GM10248 (cell line): ENCODE measurements at regions not wholly inside any gene's neighbourhood (a gene's known extent, or its start where the extent isn't known, plus 50 kb on each side); places are given as distances from the start of the nearest gene placed in this dataset.

Experiments
- CTCF ChIA-PET: fragments of 300-600 bp; sonication (Branson Sonifier 250); formaldehyde crosslinking; extraction: SDS; loops from one replicate; lab custom pipeline; 2021; ENCODE audit warnings: antibody characterized with exemption; lab: Yijun Ruan, JAX
- POLR2A ChIA-PET: fragments of 350-650 bp; sonication (Branson Sonifier 250); formaldehyde crosslinking; extraction: SDS; loops from one replicate; lab custom pipeline; 2020; ENCODE audit warnings: antibody characterized with exemption; lab: Yijun Ruan, JAX
- DNase-seq: peaks from one replicate; pipeline ENCODE4 v3.0.0; 2012; ENCODE audit errors: extremely low spot score
- CTCF ChIP-seq: IDR thresholded peaks from 2 replicates; pipeline ENCODE4 v1.5.1; 2012; ENCODE audit warnings: mild to moderate bottlenecking, low read depth; ENCODE audit errors: extremely low read depth, missing control alignments, control extremely low read depth

DNA sequence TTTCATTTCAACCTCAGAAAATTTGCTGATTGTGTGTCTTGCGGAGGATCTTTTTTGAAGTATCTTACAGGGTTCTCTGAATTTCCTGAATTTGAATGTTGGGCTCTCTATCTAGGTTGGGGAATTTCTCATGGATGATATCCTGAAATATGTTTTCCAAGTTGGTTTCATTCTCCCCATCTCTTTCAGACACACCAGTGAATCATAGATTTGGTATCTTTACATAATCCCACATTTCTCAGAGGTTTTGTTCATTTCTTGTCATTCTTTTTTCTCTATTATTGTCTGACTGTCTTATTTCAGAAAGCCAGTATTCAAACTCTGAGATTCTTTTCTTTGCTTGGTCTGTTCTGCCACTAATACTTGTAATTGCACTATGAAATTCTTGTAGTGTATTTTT is 456.9 kb downstream of the PRELID2 start:
- DNase-seq = no peak
- no peak for TF ChIP-seq CTCF
- CTCF ChIA-PET = no interaction called here
- POLR2A ChIA-PET = no interaction called here

DNA sequence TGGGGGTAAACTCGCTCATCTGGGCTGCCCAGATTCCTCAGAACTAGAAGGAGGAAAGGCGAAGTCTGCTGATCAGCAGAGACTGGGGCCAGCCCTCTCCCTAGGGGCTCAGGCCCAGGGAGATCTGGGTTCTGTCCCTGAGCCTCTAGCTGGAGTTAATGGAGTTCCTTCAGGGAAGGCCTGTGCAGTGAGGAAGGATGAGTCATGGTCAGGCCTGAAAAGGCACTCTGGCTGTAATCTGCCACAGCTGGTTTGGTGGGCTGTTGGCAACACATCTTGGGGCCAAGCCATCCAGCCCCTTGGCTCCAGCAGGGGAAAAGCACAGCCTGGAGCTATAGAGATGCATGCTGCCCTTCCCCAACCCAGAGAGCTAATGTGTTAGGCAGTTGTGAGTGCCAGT is 459.6 kb downstream of the PRELID2 start:
- no peak for DNase-seq
- ChIA-PET POLR2A (no interaction called here), CTCF (no interaction called here)
- TF ChIP-seq CTCF = no peak

- TF ChIP-seq CTCF = no peak
- ChIA-PET POLR2A (no interaction called here), CTCF (no interaction called here)
- DNase-seq = no peak
These were observed 469.7 kb downstream of the PRELID2 start for GRCh38 chr5:145365464-145365863.

DNA sequence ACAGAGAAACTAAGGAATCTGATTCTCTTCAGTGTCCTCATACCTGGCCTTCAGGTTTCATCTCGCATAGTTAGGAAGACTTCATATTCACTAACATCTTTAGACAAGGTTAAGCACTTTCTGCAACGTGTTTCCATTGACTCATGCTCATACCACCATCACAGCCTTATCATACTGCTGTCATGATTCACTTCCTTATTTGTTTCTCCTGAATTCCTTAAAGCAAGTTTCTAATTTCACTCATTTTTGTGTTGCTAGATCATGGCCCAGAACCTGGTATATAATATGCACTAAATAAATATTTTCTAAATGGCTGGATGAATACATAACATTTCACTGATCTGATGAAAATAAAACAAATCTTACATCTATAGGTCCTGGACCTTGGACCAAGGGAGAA is 472.9 kb downstream of the PRELID2 start:
- DNase-seq = no peak

DNA sequence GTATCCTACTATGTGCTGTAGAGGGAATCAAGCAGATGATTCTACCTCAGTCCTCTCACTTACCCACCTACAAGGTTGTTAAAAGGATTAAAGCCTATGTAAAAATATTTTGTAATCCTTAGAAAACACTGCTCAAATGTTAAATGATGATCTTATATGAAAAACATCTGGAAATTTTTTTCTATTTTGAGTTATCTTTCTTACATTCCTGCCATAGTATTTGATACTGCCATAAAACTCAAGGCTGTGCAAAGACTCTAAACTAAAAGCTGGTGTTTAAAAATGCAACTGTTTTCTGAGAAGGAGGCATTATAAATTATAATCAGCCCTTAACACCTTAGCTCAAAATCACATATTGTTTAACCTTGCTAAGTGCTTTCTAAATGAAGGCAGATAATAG is 474.2 kb downstream of the PRELID2 start:
- TF ChIP-seq CTCF = no peak
- no peak for DNase-seq
- ChIA-PET CTCF (interaction anchor here (1.2 kb wide), 1 partner anchor 15 kb away, joined by 4 read pairs; no protein-coding TSS in a partner anchor), POLR2A (no interaction called here)

More for the DNA sequence above, 472.9 kb downstream of the PRELID2 start:
- ChIA-PET CTCF (no interaction called here), POLR2A (no interaction called here)
- TF ChIP-seq CTCF = no peak

DNA sequence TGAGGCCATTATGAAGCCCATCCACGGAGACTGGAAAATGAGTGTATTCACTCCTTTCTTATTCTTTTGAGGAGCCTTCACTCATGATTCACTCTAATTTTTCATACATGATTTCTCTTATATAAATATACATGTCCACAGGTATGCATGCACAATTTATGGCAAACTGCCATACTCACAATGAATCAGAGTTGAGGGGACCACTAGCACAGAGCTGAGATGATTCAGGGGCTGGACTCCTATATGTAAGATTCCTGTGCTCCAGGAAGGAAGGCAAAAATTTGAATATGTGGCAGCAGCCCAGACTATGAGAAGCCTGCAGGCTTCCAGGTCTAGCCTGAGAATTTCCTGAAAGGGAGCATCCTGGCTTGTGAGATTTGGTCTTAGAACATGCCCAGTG is 484.6 kb downstream of the PRELID2 start:
- no peak for TF ChIP-seq CTCF
- CTCF ChIA-PET = no interaction called here
- POLR2A ChIA-PET = no interaction called here
- no peak for DNase-seq
